ENCODE measurements at regions not wholly inside any gene's neighbourhood (a gene's known extent, or its start where the extent isn't known, plus 50 kb on each side); places are given as distances from the start of the nearest gene placed in this dataset.

GRCh38 chr1:115456441-115456961, 118.5 kb upstream of the NGF start:
- TF ChIP-seq, protein P1, sequence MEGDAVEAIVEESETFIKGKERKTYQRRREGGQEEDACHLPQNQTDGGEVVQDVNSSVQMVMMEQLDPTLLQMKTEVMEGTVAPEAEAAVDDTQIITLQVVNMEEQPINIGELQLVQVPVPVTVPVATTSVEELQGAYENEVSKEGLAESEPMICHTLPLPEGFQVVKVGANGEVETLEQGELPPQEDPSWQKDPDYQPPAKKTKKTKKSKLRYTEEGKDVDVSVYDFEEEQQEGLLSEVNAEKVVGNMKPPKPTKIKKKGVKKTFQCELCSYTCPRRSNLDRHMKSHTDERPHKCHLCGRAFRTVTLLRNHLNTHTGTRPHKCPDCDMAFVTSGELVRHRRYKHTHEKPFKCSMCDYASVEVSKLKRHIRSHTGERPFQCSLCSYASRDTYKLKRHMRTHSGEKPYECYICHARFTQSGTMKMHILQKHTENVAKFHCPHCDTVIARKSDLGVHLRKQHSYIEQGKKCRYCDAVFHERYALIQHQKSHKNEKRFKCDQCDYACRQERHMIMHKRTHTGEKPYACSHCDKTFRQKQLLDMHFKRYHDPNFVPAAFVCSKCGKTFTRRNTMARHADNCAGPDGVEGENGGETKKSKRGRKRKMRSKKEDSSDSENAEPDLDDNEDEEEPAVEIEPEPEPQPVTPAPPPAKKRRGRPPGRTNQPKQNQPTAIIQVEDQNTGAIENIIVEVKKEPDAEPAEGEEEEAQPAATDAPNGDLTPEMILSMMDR (conservative IDR thresholded peaks at IDR 0.05; ENCODE audit: low read depth, low read length) = no peak
- TF ChIP-seq, protein P2, sequence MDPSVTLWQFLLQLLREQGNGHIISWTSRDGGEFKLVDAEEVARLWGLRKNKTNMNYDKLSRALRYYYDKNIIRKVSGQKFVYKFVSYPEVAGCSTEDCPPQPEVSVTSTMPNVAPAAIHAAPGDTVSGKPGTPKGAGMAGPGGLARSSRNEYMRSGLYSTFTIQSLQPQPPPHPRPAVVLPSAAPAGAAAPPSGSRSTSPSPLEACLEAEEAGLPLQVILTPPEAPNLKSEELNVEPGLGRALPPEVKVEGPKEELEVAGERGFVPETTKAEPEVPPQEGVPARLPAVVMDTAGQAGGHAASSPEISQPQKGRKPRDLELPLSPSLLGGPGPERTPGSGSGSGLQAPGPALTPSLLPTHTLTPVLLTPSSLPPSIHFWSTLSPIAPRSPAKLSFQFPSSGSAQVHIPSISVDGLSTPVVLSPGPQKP (IDR thresholded peaks at IDR 0.05; ENCODE audit: borderline replicate concordance, low read depth, low read length) = no peak
- TF ChIP-seq NFE2L2 (IDR thresholded peaks at IDR 0.05; ENCODE audit: low read depth, low read length) (no peak), POLR2A (IDR thresholded peaks at IDR 0.05; ENCODE audit: low read depth, low read length) (no peak), RAD21 (IDR thresholded peaks at IDR 0.05; ENCODE audit: low read length) (no peak), MAFK (IDR thresholded peaks at IDR 0.05; ENCODE audit: low read depth, low read length) (no peak), MXI1 (IDR thresholded peaks at IDR 0.05; ENCODE audit: borderline replicate concordance, low read depth, low read length) (no peak), CEBPB (IDR thresholded peaks at IDR 0.05; ENCODE audit: low read depth, low read length) (peak; percentile 24; the same call in 1 of the 2 replicates)
- TF ChIP-seq, protein P3, sequence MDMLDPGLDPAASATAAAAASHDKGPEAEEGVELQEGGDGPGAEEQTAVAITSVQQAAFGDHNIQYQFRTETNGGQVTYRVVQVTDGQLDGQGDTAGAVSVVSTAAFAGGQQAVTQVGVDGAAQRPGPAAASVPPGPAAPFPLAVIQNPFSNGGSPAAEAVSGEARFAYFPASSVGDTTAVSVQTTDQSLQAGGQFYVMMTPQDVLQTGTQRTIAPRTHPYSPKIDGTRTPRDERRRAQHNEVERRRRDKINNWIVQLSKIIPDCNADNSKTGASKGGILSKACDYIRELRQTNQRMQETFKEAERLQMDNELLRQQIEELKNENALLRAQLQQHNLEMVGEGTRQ (IDR thresholded peaks at IDR 0.05; ENCODE audit: low read depth, low read length) = no peak

All from IMR-90 (cell line).